Right lung (tissue), 2 donors: ENCODE measurements at regions not wholly inside any gene's neighbourhood (a gene's known extent, or its start where the extent isn't known, plus 50 kb on each side); places are given as distances from the start of the nearest gene placed in this dataset.
"Not testable (repeated sequence)": the region's sequence is repeated elsewhere in the genome, so short reads cannot be mapped to it uniquely, and the experiment has no call there.

Experiments
- DNase-seq, 2 donors: peaks; one replicate each; pipeline ENCODE4 v3.0.0-alpha.2; 2013

- not testable (repeated sequence) for DNase-seq
These were observed 109.0 kb upstream of the PLGLB2 start for GRCh38 chr2:87638872-87639271.

- DNase-seq, result not testable (repeated sequence)
These were observed 108.0 kb upstream of the PLGLB2 start for GRCh38 chr2:87639801-87640440.

- DNase-seq, result not testable (repeated sequence)
These were observed 106.8 kb upstream of the PLGLB2 start for GRCh38 chr2:87640961-87641563.

GRCh38 chr2:87643165-87643564 is 104.7 kb upstream of the PLGLB2 start:
- DNase-seq, result not testable (repeated sequence)

GRCh38 chr2:87647737-87648498 is 100.0 kb upstream of the PLGLB2 start:
- not testable (repeated sequence) for DNase-seq

GRCh38 chr2:87648815-87649214 is 99.1 kb upstream of the PLGLB2 start:
- DNase-seq, result not testable (repeated sequence)

GRCh38 chr2:87649871-87650270 is 98.0 kb upstream of the PLGLB2 start:
- DNase-seq, result not testable (repeated sequence)

GRCh38 chr2:87650837-87651236 is 97.0 kb upstream of the PLGLB2 start:
- DNase-seq, result not testable (repeated sequence)

- DNase-seq, result not testable (repeated sequence)
These were observed 96.3 kb upstream of the PLGLB2 start for GRCh38 chr2:87651589-87651988.

- DNase-seq, result not testable (repeated sequence)
These were observed 94.5 kb upstream of the PLGLB2 start for GRCh38 chr2:87653373-87653772.

- DNase-seq, result not testable (repeated sequence)
These were observed 93.6 kb upstream of the PLGLB2 start for GRCh38 chr2:87654136-87654814.

- not testable (repeated sequence) for DNase-seq
These were observed 90.0 kb upstream of the PLGLB2 start for GRCh38 chr2:87657915-87658314.

- not testable (repeated sequence) for DNase-seq
These were observed 89.5 kb upstream of the PLGLB2 start for GRCh38 chr2:87658357-87658756.

- not testable (repeated sequence) for DNase-seq
These were observed 88.9 kb upstream of the PLGLB2 start for GRCh38 chr2:87658976-87659375.

- DNase-seq, result not testable (repeated sequence)
These were observed 87.7 kb upstream of the PLGLB2 start for GRCh38 chr2:87660164-87660563.

- DNase-seq, result peak; percentile 36 to 40
These were observed 85.3 kb upstream of the PLGLB2 start for GRCh38 chr2:87662316-87663290.

- DNase-seq, result not testable (repeated sequence)
These were observed 84.5 kb upstream of the PLGLB2 start for GRCh38 chr2:87663347-87663746.

GRCh38 chr2:87667027-87667426 is 80.9 kb upstream of the PLGLB2 start:
- DNase-seq, result not testable (repeated sequence)

GRCh38 chr2:87668361-87668760 is 79.5 kb upstream of the PLGLB2 start:
- not testable (repeated sequence) for DNase-seq

GRCh38 chr2:87669633-87670231 is 78.2 kb upstream of the PLGLB2 start:
- not testable (repeated sequence) for DNase-seq
